SH-SY5Y (cell line): ENCODE measurements at regions not wholly inside any gene's neighbourhood (a gene's known extent, or its start where the extent isn't known, plus 50 kb on each side); places are given as distances from the start of the nearest gene placed in this dataset.

Experiments
- GATA2 ChIP-seq: IDR thresholded peaks from 2 replicates; pipeline ENCODE4 v1.6.1; 2011; ENCODE audit warnings: mild to moderate bottlenecking, low read depth, low read length
- GATA3 ChIP-seq: IDR thresholded peaks from 2 replicates; pipeline ENCODE4 v1.6.1; 2011; ENCODE audit warnings: low read depth, mild to moderate bottlenecking, low read length, moderate library complexity

GRCh38 chr2:4391013-4391412 is 687.6 kb downstream of the DCDC2C start:
- TF ChIP-seq GATA2 (no peak), GATA3 (no peak)
